DMS114 treated with DMSO at 0.1 percent for 48 hours (cell line): ENCODE measurements at regions not wholly inside any gene's neighbourhood (a gene's known extent, or its start where the extent isn't known, plus 50 kb on each side); places are given as distances from the start of the nearest gene placed in this dataset.

Experiments
- DNase-seq: peaks from one replicate; lab custom pipeline; 2025; ENCODE audit not compliant: unreplicated experiment; lab: John Stamatoyannopoulos, UW

DNA sequence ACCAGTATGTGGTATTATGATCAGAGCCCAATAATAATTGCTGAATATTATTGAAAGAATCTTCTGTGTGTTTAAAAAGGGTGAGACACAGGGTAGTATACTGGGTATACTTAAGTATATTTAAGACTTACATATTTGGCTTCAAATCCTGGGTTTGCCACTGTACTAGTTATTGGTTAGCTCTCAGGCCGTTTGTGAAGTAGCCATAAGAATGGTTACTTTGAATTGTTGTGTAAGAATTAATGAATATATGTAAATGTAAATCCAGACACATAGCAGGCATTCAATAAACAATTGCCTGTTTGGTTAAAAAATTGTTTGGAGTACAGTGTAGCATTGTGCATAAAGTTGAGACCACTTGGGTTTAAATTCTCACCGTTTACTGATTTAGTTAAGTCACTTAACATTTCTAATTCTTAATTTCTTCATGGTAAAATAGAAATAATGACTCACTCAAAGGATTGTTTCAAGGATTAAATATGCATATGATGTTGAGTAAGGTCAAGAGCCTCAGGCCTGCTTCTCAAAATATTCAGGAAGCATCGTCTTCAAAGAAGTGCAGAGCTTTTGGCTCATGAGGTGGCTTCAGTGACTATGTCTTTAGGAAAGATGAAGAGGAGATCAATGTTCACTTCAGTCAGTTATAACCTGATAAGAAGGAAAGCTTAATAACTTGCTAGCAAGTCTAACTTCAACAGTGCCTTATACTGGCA lies 207.9 kb upstream of the NT5C1B start:
- DNase-seq: no peak

DNA sequence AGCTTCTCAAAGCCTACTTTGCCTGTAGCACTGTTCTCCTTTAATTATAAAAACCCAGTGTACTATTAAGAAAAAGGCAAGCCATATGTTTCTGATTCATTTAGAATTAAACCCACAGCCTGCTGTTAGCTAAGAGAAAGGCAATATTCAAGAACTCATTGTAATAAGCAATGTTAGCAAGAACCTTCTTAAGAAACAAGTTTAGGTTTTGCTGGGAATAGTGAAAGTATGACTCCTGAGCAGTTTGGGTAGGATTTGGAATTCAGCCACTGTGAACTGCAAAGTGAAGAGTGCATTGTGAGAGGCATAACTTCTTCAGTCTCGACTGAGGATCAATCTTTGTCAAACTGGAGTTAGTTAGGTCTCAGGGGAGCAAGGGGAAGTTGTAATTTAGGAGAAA lies 206.5 kb upstream of the NT5C1B start:
- no peak for DNase-seq

GRCh38 chr2:18792684-18793083 lies 203.3 kb upstream of the NT5C1B start:
- no peak for DNase-seq

- DNase-seq: no peak
Measured at GRCh38 chr2:18792226-18792629, 202.9 kb upstream of the NT5C1B start.

GRCh38 chr2:18791172-18791797 lies 201.9 kb upstream of the NT5C1B start:
- DNase-seq: no peak

DNA sequence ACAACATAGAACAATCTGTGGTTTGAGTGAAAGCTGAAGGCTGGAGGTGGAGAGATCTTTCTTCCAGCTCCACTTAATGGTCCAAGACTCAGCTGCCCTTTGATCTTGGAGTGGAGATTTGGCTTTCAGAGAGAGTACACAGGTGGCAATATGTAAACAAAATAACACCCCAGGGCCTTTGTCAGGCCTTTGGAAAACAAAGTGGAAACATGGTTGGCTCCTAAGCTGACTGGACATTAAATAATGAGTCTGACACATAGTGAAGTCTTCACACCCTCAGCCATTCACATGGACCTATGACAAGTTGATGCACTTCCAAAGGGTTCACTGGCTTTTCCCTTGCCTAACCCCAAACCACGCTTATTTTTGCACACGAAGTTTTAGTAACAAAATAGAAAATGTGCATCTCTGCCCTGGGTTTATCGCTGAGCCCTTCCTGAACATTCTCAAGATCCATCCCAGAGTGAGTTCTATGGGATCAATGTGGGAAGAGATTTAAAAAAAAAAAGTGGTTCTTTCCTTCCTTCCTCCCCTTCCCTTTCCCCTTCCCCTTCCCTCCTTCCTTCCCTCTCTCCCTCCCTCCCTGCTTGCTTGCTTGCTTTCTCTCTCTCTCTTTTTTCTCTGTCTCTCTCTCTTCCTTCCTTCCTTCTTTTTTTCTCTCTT lies 201.3 kb upstream of the NT5C1B start:
- DNase-seq: no peak

GRCh38 chr2:18788592-18788991 lies 199.2 kb upstream of the NT5C1B start:
- DNase-seq: no peak

GRCh38 chr2:18787726-18788125 lies 198.4 kb upstream of the NT5C1B start:
- no peak for DNase-seq

- no peak for DNase-seq
Measured at GRCh38 chr2:18784245-18784644, 194.9 kb upstream of the NT5C1B start.

DNA sequence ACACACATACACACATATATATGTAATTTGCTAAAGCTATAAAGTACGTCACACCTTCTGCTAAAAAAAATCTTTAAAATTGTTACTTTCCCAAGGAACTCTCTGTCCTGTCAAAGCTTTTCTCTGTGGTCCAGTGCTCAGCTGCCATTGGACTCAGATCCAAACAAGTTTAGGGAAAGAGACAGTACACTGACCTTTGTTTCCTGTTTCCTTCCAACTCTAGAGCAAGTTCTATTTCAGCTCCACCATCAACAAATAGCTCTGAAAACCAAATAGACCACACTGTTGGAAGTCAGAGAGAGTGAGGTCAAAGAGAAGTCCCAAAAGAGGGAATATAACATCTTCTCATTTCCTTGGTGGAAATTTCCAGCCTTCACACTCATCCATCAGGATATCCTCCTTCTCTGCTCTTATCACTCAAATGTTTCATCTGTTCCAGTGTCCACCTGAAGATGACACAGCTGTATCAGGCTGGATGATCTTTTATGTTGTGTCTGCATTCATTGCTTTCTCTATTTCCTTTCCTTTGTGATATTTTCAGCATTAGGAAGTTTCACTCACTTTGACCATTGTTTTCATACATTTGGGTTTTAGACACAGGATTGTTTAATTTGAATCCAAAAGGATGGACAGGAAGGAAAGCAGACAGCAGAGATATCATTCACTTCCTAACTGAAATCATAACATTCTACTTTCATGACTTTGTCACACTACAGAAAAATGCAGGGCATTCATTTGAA lies 192.3 kb upstream of the NT5C1B start:
- no peak for DNase-seq

DNA sequence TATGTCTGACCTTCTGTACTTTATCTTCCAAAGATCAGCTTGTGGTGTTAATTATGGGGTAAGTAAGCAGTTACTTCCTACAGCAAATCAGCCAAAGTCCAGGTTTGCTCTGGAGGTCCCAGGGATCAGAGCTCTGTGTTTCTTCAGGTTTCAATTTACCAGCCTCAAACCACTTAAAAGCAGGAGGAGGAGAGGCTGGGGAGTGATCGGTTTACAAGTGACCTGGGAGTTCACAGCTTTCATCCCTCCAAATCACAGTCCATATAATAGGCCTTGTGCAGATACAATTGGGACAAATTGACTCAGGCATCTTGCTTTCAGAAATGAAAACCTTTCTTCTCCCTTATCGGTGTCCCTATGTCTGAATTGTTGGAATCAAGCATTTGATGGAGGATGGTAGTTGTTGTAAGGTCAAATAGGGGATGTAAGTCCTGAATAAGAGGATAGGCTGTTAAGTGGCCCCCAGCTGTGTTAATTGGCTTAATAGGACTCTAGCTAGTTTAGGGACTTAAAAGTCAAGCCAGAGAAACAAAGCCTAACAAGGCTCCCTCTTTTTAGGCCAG lies 188.0 kb upstream of the NT5C1B start:
- DNase-seq: no peak

DNA sequence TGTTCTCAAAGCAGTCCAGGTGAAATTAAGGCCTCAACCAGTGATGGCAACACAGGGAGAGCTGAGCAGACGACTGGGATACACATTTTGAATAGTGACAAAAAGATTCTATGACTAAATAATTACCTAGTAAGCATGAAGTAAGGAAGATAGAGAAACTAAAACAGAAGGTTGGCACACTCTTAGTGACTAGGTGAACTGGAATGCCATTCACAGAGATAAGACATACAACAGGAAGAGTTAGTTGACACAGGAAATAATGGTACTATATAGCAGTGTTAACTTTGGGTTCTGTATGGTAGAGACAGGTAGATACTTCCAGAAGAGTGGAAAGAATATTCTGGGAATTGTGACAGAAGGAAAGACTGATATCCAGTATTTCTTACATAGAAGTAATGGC lies 181.8 kb upstream of the NT5C1B start:
- no peak for DNase-seq

GRCh38 chr2:18763338-18763737 lies 174.0 kb upstream of the NT5C1B start:
- no peak for DNase-seq

DNA sequence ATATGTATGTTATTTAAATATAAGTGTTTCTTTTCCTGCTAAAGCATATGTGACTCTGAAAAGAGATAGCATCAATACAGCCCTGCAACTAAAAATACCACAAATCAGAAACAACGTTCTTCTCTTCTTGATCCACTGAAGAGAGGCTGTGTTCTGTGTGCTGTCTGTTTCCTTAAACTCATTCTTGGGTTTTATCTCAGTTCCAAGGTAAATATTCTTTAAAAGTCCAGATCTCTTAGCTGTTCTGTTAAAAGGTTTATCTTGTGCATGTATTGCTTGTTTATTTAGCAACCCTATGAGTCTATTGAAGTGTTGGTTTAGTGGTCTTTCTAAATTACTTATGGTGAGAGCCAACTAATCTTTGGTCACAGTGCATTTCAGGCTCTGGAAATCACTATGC lies 173.3 kb upstream of the NT5C1B start:
- DNase-seq: no peak

DNA sequence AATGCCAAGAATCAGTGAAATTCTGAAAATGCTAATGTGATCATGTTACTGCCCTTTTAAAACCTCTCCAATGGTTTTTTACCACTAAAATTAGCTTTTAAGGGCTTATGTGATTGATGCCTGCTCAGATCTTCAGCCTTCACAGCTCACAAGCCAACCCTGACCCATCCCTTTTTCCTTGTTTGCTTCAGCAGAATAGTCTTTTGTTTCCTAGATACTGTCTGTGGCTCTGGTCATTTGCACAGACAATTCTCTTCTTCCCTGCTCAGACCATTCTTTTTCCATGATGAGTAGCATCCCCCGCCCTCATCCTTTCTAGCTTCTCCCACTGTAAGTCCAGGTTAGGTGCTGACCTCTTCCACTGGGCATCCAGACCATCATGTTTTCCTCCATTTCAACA lies 164.9 kb upstream of the NT5C1B start:
- DNase-seq: no peak

DNA sequence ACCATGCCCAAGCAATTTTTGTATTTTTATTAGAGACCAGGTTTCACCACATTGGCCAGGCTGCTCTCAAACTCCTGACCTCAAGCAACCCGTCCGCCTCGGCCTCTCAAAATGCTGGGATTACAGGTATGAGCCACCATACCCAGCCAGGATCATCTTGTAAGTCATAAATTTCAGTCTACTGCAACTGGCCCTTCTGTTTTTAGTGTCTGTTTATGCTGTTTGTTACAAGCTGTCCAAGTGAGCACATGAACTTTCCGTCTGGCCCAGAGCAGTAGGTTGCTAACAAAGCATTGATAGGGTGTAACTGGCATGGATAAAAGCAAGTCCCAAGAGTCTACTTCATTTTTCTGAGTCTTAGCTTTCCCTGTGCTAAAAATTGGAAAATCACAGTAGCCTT lies 164.4 kb upstream of the NT5C1B start:
- DNase-seq: no peak

DNA sequence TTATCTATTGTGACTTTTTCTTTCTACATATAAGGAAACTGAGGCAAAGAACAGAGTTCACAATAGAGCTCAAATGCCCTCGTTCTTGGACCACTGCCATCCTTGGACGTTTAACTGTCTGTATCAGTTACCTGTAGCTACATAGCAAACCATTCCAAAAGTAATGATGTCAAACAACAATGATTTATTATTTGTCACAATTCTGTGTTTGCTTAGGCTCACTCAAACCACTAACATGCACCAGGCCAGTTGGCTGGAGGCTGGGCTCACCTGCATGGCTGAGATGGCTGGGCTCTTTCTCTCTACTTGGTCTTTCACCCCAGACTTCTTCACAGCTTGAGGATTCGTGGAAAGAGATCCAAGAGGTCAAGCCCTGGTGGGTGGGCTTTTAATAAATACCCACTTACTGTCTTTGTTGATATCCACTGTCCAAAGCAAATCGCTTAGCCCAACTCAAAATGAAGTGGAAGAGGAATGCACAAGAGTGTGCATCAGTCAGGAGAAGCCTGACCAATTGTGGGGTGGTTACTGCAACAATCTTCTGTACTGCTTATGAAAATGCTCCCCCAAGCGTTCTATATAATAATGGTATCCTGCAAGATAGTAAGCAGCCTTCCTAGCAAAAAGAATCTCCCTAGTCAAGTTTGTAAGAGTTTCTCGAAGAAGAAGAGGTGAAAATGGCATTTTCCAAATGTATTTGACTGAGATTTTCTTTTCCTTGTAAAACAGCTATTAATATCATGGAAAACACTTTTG lies 163.5 kb upstream of the NT5C1B start:
- no peak for DNase-seq

DNA sequence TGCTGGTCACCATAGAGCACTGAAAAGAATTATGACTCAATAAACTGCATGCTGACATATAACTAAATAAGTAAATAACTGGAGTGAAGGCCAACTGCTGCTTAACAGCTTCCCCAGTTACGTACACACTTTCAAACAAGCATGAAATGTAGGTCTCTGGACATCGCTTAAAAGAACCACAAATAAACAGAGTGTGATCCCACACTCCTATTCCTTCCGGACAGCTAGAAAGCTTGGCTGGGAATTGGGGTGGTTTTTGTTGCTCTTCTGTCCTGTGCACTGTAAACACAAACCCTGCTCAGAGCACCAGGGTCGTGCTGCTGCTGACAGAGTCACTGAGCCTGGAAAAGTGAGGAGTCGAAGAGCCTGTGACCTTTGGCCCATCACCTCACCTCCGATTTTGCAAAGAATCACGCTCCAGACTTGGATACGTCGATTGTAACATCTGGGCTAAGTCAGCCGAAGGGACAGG lies 162.7 kb upstream of the NT5C1B start:
- no peak for DNase-seq

DNA sequence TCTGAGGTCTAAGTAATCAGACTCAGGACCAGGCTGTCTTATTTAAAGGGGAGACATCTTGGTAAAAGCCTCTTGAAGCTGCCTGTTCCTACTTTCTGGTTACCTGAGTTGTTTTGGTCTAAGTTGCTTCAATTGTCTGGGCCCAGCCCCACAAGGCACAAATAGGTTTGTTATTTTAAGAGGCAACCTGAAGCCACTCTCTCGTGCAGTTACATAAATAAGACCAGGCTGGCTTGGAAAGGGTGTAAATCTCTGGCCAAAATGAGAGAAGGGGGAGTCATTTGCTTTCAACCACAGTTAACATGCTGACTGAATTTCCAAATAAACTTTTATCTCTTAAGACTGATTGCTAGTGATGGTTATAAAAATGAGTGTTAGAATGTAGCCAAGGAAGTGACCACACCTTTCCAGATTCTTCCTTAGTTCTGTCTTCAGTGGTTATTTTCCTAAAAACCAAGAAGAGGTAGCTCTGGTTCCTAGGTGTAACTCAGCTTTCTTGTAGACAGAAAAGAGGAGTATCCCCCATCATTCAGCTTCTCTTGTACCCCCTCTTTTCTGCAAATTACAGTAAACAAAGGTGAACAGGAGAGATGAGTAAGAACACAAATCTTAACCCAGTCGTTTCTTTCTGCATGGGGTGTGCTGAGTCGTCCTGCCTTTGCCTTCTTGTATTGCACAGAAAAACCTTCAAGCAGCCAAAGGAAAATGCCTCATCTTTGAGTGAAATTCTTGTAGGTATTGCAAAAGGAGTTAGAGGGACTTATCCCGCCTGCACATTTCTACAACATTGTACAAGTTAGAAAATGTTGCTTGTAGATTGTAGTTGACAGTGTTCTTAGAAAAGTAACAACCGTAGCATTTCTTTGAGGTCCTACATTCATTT lies 161.5 kb upstream of the NT5C1B start:
- DNase-seq: no peak
